NCI-H2196 treated with DMSO at 0.1 percent for 48 hours (cell line): ENCODE measurements at regions not wholly inside any gene's neighbourhood (a gene's known extent, or its start where the extent isn't known, plus 50 kb on each side); places are given as distances from the start of the nearest gene placed in this dataset.
"Not testable (repeated sequence)": the region's sequence is repeated elsewhere in the genome, so short reads cannot be mapped to it uniquely, and the experiment has no call there.

ENCODE experiments used
- DNase-seq: peaks from one replicate; lab custom pipeline; 2025; ENCODE audit not compliant: unreplicated experiment; lab: John Stamatoyannopoulos, UW

GRCh38 chr10:124172181-124172916 is 79.0 kb upstream of the CHST15 start:
- no peak for DNase-seq

- no peak for DNase-seq
Measured at GRCh38 chr10:124171561-124171960, 78.2 kb upstream of the CHST15 start.

DNA sequence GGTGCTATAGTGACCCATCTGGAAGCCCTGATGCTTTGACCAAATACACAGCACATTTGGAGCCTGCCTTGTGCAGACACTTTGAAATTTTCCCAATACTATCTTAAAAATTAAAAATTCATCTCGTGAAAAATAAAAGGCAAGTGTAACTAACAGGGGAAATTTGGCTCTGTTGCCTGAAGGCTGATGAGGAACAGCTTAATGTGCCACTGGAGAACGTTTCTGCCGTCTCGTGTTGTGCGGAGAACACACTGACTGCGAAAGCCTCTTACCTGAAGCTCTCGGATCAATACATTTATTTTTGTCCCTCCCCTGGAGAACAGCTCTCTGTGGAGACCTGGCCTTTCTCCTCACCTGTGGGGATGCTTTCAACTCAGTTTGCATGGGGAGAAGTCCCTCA is 77.2 kb upstream of the CHST15 start:
- no peak for DNase-seq

DNA sequence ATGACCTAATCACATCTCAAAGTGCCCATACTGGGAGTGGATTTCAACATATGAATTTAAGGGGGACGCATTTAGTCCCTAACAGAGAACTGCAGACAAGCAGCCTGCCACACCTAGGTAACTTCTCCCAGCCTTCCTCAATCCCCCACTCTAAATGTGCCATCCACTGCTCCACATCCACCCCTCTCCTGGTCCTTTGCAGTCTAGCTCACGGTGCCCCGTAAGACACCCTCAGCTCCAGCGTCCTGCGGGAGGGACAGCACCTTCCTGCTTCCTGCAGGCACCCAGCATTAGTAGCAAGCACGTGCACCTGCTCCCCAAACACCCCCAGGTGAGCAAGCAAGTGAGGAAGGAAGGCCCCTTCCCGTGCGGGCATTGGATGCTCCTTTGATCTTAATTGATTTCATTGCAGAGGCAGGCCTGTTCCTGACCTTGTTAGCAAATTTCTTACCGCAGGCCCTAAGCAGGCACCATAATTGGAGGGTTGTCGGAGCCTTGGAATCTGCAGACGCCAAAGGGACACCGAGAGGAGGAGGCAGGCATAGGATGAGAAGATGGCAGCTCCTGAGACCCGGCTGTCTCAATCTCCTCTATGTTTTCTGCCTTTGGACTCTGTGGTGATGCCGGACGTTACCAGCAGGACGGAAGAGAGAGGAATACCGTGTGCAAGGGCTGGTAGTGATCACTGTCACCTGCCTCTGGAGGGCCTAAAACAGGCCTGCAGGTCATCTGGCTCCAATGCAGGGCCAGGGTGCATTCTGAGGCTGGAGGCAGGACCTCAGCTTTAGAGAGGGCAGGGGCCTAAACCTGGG is 75.8 kb upstream of the CHST15 start:
- no peak for DNase-seq

GRCh38 chr10:124168581-124168980 is 75.2 kb upstream of the CHST15 start:
- no peak for DNase-seq

DNA sequence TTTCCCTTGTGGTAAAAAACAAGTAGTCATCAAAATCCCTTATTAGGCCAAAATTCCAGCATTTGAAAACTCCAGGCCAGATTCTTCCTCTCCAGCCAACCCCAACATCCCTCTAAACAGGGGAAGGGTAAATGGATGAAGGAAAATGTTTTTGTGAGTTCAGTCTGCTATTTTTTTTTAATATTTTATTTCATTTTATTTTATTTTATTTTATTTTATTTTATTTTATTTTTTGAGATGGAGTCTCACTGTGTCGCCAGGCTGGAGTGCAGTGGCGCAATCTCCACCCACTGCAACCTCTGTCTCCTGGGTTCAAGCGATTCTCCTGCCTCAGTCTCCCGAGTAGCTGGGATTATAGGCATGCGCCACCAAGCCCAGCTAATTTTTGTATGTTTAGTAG is 74.5 kb upstream of the CHST15 start:
- not testable (repeated sequence) for DNase-seq

DNA sequence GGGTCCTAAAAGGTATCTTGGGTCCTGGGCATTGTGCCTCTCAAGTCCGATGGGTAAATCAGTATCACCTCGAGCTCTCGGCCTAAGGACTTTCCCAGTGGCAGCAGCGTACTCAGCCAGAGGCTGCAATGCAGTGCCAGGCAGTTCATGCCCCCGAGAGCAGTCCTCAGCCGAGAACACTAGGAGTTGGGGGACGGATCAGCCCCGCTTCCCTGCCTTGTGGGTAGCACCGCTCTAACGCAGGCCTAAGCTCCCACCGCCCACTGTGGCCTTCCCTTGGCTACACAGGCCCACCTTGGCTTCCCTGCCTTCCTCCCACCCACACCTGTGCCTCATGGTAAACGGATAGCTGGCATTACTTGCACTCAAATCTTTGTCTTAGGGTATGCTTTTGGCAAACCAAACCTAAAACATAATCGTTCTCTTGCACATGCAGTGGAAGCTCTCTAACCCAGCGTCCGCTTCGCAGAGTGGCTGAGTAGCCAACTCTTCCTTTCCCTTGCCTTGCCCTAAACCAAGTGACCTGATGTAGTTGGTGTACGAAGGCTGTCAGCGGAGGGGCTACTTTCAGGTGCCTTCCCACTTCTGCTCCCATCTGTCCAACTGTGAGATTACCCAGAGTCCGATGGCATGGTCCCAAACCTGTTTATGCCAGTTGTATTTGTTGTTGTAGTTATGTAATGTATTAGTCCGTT is 73.2 kb upstream of the CHST15 start:
- no peak for DNase-seq

DNA sequence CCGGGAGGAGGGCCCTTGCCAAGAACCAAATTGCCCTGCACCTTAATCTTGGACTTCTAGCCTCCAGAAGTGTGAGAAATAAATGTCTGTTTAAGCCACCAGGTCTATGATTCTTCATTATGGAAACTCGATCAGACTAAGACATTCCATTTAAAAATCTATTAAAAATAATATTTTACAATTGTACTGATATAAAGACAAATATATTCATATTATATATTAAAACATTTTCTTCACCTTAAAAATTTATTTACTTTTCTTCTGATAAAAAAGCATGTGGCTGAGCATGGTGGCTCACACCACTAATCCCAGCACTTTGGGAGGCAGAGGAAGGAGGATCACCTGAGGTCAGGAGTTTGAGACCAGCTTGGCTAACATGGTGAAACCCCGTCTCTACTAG is 72.4 kb upstream of the CHST15 start:
- no peak for DNase-seq

GRCh38 chr10:124165311-124165710 is 71.9 kb upstream of the CHST15 start:
- no peak for DNase-seq

DNA sequence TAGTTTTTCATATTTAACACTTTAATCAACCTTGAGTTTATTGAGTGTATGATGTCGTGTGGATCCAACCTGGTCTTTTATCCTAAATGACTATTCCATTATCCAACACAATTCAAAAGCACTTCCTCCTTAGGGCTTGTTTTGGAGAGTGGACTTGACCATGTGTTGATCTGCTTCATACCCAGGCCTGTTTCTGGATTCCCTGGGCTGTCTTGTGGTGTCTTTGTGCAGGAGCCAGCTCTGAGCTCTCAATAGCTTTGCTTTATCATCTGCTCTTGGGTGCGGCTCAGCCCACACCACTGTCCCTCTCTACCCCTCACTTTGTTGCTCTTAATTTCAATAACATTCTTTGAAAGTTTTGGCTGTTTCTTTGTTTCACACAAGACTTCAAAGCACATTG is 70.9 kb upstream of the CHST15 start:
- no peak for DNase-seq

GRCh38 chr10:124162774-124163354 is 69.5 kb upstream of the CHST15 start:
- no peak for DNase-seq

- DNase-seq = no peak
Measured at GRCh38 chr10:124162136-124162535, 68.7 kb upstream of the CHST15 start.

DNA sequence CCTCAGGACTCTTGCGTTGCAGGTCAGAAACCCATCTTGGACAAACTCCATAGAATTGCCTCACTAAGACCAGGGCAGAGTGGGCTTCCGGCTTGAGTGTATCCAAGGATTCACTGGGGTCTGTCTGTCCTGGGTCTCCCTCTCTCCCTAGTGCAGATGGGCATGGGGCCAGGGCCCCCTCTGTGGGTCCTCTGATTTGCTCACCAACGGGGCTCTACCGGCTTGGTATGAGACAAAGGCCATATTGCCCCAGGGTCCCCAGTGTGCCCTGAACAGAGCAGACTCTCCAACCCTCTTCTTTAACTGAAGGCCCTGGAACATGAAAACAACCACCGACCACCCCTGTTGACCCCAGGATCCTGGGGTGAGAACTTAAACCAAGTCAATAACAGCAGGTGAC is 68.2 kb upstream of the CHST15 start:
- DNase-seq = no peak

- DNase-seq = no peak
Measured at GRCh38 chr10:124160943-124161582, 67.7 kb upstream of the CHST15 start.

- no peak for DNase-seq
Measured at GRCh38 chr10:124160176-124160575, 66.8 kb upstream of the CHST15 start.

DNA sequence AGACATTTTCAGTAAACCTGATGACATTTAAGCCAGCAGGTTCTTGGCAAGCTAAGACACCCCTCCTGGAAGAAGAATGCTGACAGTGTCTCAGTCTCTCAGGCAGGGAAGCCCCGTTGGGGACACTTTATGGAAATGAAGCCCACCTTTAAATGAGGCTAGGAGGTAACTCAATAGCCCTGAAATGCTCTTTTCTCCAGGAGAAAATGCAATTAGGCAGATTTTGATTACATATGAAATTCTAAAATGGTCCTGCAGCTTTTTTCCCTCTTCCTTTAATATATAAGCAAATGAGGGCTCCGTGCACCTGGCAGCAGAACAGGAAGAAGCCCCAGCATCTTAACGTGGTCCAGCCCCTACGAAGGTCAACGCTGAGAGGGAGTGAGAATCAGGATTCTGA is 65.8 kb upstream of the CHST15 start:
- DNase-seq = no peak

- DNase-seq = no peak
Measured at GRCh38 chr10:124158592-124158991, 65.2 kb upstream of the CHST15 start.

- no peak for DNase-seq
Measured at GRCh38 chr10:124157271-124157681, 63.9 kb upstream of the CHST15 start.

DNA sequence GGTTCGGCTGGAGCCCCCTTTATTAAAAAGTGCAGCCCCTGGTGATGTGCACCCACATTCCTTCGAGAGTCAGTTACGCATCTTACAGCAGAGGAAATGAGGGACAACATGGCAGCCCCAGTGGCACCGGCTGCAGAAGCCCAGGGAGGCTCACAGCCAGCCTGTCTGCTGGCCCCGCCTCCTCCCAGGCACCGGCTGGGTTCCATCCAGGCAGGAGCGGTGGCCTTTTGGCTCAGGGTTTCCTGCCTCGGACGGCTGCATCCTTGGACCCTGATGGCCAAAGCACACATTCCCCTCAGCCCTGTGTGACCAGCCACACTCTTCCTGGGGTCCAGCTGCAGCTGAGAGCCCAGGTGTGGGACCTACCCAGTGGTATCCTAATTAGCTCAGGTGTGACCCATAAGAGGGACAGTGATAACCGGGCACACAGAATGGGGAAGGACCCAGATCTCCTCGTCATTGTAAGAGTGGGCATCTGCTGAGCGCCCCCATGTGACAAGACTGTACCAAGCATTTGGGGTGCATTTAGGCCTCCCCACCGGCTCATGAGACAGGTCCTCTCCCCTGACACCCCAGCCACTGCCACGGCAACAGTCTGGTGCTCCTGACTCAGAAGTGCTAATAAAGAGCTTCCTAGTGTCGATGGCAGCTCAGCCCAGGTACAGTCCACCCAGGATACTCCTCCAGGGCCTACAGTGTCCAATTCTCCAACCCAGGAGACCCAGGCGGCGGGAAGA is 63.3 kb upstream of the CHST15 start:
- no peak for DNase-seq

DNA sequence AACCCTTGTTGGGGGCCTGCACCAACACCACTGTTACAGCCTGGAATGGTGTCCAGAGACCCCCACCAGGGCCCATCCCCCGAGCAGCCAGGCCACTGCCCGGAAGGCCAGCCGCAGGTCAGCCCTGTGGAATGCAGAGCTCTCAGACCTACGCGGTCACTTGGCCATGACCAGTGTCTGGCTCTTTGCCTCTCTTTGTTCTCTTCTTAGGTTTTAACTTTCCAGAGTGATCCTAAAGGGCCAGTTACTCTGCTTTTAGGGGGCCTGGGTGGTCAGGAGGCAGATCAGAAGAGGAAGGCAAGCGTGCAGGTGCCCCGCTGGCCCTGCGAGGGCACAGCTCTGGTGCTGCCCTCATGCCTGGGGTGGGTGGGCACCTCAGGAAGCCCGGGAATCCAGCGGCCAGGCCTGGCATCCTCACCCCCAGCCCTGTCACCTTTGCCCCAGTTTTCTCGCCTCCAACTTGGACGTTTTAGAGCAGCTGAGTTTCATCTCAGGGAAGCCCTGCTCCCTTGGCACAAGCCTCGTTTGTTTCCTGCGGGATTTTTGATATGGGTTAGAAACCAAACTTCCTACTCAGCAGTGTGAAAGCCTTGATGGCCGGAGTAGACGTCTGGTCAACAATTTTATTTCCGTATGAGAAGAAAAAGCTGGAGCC is 62.5 kb upstream of the CHST15 start:
- DNase-seq = no peak
